Posterior vena cava (tissue), 2 donors: ENCODE measurements at regions not wholly inside any gene's neighbourhood (a gene's known extent, or its start where the extent isn't known, plus 50 kb on each side); places are given as distances from the start of the nearest gene placed in this dataset.

Source experiments
- DNase-seq: peaks from one replicate; pipeline ENCODE4 v3.0.0-alpha.2; 2020; ENCODE audit warnings: low spot score
- intact Hi-C, 2 donors: fragments of 100-400 bp; cut with DNase I; formaldehyde crosslinking; loops; one replicate each; pipeline versions ENCODE4 v1.14.1 to v1.14.2; 2022 to 2023
- donor health status: DM: yes; HTN: yes; CAD: no.
- donor health status: DM: yes; HTN: yes; CAD: no.

- DNase-seq = no peak
- intact Hi-C loops = no loop called here
Measured at GRCh38 chr17:53979991-53980390, 157.3 kb downstream of the KIF2B start.

DNA sequence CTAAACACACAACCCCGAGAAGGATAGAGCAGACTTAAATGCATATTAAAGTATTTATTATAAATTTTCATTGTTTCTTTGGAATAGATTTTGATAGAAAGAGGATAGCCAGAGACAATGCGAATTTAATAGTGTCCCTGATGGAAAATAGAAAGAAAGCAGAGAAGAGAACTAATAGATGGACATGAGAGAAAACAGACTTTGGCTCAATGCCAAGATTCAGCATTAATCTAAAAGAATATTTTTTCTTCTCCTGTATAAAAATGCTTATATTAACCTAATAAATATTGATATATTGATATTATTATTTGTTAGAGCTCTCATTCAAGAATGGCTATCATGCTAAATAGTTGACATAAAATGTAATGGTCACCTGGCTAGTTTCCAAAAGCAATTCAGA lies 173.4 kb downstream of the KIF2B start:
- DNase-seq = no peak
- intact Hi-C loops = no loop called here

GRCh38 chr17:53996890-53997289 lies 174.2 kb downstream of the KIF2B start:
- intact Hi-C loops = no loop called here
- DNase-seq = no peak

DNA sequence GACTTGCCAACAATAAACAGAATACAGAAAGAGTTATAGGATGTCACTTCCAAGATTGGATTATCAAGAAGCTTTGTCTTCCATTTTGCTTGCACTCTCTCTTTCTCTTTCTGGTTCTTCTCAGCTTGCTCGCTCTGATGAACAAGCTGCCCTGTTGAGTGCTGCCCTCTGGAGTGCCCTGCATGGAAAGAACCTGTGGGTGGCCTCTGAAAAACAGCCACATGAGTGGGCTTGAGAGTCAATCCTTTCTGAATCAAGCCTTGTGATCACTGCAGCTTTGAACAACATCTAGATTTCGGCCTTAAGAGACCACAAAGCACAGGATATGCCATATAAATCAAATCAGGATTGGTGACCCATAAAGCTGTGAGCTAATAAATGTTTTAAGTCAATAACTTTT lies 185.1 kb downstream of the KIF2B start:
- no peak for DNase-seq
- intact Hi-C loops = no loop called here

DNA sequence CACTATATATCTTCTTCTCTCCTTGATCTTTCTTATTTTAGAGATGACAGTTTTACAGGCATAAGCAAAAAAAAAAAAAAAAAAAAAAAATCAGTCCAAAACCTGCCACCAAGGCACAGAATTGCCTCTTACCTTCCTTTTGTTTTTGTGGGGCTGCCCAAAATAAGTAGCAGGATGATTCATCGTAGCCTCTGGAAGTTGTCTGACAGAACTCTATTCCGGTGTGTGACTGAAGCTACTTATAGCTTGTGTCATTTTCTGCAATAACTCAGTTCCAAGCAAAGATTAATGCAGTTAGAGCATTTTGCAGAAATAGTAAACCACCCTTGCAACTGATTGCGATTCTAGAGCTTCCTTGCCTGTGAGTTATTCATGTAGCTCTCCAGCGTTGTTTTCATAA lies 186.8 kb downstream of the KIF2B start:
- DNase-seq = no peak
- intact Hi-C loops = no loop called here

DNA sequence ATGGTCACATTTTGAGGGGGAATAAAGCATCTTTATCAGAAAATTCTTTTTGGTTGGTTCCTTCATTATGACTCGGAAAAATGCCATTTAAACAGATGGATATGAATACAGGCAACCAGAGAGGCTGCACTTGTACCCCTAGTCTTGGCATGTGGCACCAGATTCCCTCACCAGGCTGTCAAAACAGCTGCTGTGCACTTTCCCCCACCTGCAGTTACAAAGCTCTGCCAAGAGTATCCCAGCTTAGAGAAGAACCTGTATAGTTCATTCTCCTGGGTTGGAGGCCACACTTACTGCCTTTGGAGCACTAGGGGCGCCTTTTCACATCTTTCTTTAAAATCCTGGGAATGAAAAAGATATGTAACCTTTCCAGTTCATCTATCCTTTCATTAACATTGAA lies 190.3 kb downstream of the KIF2B start:
- intact Hi-C loops = no loop called here
- no peak for DNase-seq

DNA sequence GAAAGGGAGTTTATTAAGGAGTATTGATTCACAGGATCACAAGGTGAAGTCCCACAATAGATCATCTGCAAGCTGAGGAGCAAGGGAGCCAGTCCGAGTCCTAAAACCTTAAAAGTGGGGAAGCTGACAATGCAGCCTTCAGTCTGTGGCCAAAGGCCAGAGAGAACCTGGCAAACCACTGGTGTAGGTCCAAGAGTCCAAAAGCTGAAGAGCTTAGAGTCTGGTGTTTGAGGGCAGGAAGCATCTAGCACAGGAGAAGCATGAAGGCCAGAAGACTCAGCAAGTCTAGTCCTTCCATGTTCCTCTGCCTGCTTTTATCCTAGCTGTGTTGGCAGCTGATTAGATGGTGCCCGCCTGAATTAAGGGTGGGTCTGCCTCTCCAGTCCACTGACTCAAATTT lies 193.0 kb downstream of the KIF2B start:
- intact Hi-C loops = no loop called here
- DNase-seq = no peak

DNA sequence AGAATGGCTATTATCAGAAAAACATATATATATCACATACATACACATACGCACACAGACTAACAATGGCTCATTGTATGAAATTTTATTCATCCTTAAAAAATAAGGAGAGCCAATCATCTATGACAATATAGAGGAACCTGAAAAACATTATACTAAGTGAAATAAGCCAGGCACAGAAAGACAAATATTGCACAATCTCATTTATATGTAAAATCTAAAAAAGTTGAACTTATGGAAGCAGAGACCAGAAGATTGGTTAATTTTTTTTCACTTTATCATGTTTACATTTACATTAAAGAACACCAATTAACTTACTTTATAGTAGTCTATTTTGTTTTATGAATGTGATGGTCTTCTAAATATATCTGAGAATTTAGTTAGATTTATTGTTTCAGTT lies 198.7 kb downstream of the KIF2B start:
- no peak for DNase-seq
- intact Hi-C loops = no loop called here

DNA sequence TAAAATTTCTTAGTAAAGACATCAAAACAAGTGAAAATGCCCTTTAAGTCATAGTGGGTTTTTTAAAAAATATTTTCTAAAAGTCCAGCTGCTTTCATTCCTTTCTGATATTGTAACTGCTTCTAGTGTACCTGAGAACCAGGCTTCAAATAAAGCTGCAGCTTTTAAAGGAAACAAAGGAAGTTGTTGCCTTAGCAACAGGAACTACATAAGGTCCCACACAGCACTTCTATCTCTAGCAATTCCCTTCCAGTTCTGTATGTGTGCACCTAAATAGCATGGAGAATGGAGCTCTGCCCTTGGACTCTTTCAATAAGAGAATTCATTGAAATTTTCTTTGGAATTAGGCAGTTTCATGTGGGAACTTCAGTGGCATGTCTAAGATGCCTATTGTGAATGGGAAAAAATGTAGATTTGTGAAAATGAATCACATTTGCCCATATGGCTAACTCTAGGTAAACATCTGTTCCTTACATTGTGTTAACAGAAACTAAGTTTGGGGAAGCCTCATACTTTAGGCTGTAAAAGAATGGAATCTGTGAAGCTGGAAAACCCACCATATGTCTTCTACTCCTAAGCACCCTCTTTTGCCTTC lies 206.4 kb downstream of the KIF2B start:
- no peak for DNase-seq
- intact Hi-C loops = no loop called here

GRCh38 chr17:54029986-54030385 lies 207.3 kb downstream of the KIF2B start:
- intact Hi-C loops = no loop called here
- no peak for DNase-seq

DNA sequence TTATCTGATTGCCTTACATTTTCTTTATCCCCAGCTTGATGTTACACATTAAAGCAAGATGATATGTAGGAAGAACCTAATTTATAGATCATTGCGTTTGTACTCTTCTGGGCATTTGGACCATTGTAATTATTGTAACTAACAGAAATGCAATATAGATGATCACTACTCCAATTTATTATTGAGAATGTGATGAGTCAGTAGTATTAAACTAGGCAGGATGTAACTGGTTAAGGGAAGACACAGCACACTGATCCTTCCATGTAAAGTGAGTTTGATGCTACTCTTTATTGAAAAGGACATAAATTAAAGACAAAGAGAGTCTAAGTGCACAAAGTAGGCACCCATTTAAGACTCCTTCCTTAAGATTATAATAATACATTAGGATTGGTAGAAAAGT lies 223.8 kb downstream of the KIF2B start:
- DNase-seq = no peak
- intact Hi-C loops = no loop called here

DNA sequence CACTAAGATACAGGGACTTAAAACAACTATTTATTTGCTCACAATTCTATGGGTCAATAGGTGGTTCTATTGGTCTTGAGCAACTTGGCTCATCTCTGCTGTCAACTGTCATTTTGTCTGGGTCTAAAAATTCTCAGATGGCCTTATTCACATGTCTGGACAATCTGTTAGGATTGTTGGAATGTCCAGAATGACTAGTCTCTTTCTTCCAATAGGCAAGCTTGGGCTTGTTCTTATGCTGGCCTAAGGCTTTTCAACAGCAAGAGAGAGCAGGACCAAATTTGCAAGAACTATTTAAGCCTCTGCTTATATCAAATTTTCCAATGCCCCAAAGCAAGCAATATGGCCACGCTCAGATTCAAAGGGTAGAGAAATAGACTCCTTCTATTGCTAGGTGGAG lies 240.9 kb downstream of the KIF2B start:
- no peak for DNase-seq
- intact Hi-C loops = no loop called here

- no peak for DNase-seq
- intact Hi-C loops = no loop called here
Measured at GRCh38 chr17:54085020-54085419, 262.3 kb downstream of the KIF2B start.

DNA sequence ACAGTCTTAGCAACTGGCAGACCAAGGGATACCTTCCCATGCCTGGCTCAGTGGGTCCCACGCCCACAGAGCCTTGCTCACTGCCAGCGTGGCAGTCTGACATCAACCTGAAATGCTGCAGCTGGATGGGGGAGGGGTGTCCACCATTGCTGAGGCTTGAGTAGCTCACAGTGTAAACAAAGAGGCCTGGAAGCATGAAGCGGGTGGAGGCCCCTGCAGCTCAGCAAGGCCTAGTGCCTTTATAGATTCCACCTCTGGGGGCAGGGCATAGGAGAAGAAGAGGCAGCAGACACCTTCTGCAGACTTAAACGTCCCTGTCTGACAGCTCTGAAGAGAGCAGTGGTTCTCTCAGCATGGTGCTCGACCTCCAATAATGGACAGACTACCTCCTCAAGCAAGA lies 263.2 kb downstream of the KIF2B start:
- peak; percentile 26 for DNase-seq
- intact Hi-C loops = no loop called here

- no peak for DNase-seq
- intact Hi-C loops = no loop called here
Measured at GRCh38 chr17:54096216-54096615, 273.5 kb downstream of the KIF2B start.

GRCh38 chr17:54099221-54099620 lies 276.5 kb downstream of the KIF2B start:
- intact Hi-C loops = no loop called here

GRCh38 chr17:54102246-54102645 lies 279.5 kb downstream of the KIF2B start:
- intact Hi-C loops = no loop called here
- DNase-seq = no peak

More at GRCh38 chr17:54099221-54099620, 276.5 kb downstream of the KIF2B start:
- DNase-seq = no peak

DNA sequence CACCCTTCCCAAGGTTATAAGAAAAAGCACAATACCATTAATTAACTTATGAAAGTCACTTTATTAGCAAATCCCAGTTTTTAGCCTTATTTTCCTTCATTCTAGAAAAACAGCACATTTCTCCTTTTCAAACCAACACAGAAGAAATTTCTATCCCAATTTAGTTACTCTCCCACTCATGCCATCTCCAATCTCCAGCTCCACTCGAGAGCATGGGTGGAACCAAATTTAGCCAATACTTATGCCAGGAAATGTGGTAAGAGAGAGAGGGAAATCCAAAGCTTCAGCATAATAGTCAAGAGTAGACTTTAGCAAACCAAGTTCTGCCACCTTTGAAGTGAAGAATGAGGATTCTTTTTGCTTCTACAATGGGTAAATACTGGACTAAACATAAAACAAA lies 288.8 kb downstream of the KIF2B start:
- no peak for DNase-seq
- intact Hi-C loops = no loop called here

GRCh38 chr17:54117452-54117851 lies 294.7 kb downstream of the KIF2B start:
- DNase-seq = no peak
- intact Hi-C loops = no loop called here

GRCh38 chr17:54124456-54124855 lies 301.7 kb downstream of the KIF2B start:
- no peak for DNase-seq
- intact Hi-C loops = no loop called here

DNA sequence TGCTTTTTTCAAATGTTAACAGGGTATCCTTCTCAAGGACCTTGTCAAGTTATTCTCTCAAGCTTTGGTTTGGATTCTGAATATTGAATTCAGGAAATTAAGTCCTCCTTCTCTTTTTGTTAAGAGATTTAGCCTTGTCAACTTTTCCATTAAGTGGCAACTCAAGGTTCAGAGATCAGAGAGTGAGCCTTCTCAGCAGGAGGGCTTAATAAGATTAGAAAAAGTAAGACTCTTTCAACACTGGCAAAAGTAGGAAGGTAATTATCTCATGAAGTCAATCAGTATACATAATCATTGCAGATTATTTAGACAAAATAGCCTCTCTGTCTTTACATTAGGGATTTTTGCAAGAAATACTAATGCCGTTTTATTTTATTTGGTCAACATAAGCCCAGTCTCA lies 330.7 kb downstream of the KIF2B start:
- DNase-seq = no peak
- intact Hi-C loops = no loop called here

DNA sequence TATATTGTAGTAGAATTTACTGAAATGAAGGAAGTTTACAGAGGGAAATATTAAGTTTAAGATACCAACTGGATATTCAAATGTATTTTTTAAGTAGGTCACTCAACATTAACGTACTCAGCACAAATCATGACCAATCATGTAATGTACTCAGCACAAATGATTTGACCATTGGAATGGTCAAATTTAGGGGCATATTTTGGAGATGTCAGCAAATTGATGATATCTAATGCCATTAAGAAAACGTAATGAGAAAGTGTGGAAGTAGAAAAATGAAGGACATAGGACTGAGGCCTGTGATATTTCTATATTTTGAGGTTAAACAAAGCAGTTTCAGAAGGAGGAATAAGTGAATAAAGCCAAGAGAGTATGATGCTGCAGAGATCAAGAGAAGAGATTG lies 334.8 kb downstream of the KIF2B start:
- intact Hi-C loops = no loop called here
- DNase-seq = no peak
